ENCODE measurements at regions not wholly inside any gene's neighbourhood (a gene's known extent, or its start where the extent isn't known, plus 50 kb on each side); places are given as distances from the start of the nearest gene placed in this dataset.

DNA sequence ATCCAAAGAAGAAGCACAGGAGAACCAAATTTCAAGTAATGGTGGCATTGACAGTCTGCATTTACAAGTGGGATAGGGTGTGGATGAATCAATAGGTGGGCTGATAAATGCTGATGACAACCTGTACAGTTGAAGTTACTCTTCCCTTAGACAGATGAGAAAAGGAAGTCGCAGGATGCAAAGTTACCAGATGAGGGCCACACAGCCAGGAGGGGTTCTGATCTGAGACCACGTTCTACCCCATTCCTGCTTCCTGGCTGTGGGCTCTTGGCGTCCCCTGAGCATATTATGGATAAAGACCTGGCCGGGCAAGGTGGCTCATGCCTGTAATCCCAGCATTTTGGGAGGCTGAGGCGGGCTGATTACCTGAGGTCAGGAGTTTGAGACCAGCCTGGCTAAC lies 104.6 kb downstream of the EOMES start:
- TF ChIP-seq SP4 (CRISPR knock-in tag; IDR thresholded peaks at IDR 0.05) = no peak
- no peak for TF ChIP-seq MXI1 (IDR thresholded peaks at IDR 0.05; ENCODE audit: borderline replicate concordance, low read depth, low read length)
- TF ChIP-seq ZSCAN20 (CRISPR knock-in tag; IDR thresholded peaks at IDR 0.05; ENCODE audit: borderline replicate concordance) = no peak
